Osteoblast (primary cell): ENCODE measurements at regions not wholly inside any gene's neighbourhood (a gene's known extent, or its start where the extent isn't known, plus 50 kb on each side); places are given as distances from the start of the nearest gene placed in this dataset.

Source experiments
- DNase-seq: peaks from one replicate; pipeline ENCODE4 v3.0.0; 2011; ENCODE audit warnings: low spot score, mixed read lengths; ENCODE audit not compliant: insufficient read length; ENCODE audit errors: missing footprints
- H2AFZ ChIP-seq: 2 replicates; pipeline ENCODE4 v1.6.0; 2011; ENCODE audit warnings: mild to moderate bottlenecking, low read length
- H3K27ac ChIP-seq: 2 replicates; pipeline ENCODE4 v1.5.1; 2011; ENCODE audit warnings: mild to moderate bottlenecking, low read depth, low read length, moderate library complexity
- H3K27me3 ChIP-seq: 2 replicates; pipeline ENCODE4 v1.6.0; 2012; ENCODE audit warnings: mild to moderate bottlenecking, control low read depth, inconsistent platforms, low read length, moderate library complexity; ENCODE audit not compliant: insufficient read depth
- H3K36me3 ChIP-seq: 2 replicates; pipeline ENCODE4 v1.5.1; 2011; ENCODE audit warnings: mild to moderate bottlenecking, low read length, control low read depth, moderate library complexity; ENCODE audit not compliant: insufficient read depth
- H3K4me1 ChIP-seq: 2 replicates; pipeline ENCODE4 v1.5.1; 2011; ENCODE audit warnings: mild to moderate bottlenecking, low read length, control low read depth, moderate library complexity; ENCODE audit not compliant: insufficient read depth
- H3K4me2 ChIP-seq: 2 replicates; pipeline ENCODE4 v1.6.0; 2011; ENCODE audit warnings: mild to moderate bottlenecking, low read length; ENCODE audit not compliant: insufficient read depth
- H3K4me3 ChIP-seq: fragments of 200-600 bp; sonication (generic); 3 replicates; pipeline ENCODE4 v1.5.1; 2012; ENCODE audit warnings: mild to moderate bottlenecking, low read length, inconsistent platforms; ENCODE audit not compliant: insufficient read depth
- H3K79me2 ChIP-seq: 2 replicates; pipeline ENCODE4 v1.6.0; 2012; ENCODE audit warnings: mild to moderate bottlenecking, low read length, control low read depth, inconsistent platforms; ENCODE audit not compliant: insufficient read depth
- H3K9me3 ChIP-seq: 2 replicates; pipeline ENCODE4 v1.5.1; 2011; ENCODE audit warnings: low read depth, low read length, control low read depth
- H4K20me1 ChIP-seq: 2 replicates; pipeline ENCODE4 v1.6.0; 2012; ENCODE audit warnings: mild to moderate bottlenecking, low read length, control low read depth; ENCODE audit not compliant: insufficient read depth
- CTCF ChIP-seq: IDR thresholded peaks from 2 replicates; pipeline ENCODE4 v1.5.1; 2011; ENCODE audit warnings: mild to moderate bottlenecking, low read depth, low read length, moderate library complexity; ENCODE audit errors: extremely low read depth

DNA sequence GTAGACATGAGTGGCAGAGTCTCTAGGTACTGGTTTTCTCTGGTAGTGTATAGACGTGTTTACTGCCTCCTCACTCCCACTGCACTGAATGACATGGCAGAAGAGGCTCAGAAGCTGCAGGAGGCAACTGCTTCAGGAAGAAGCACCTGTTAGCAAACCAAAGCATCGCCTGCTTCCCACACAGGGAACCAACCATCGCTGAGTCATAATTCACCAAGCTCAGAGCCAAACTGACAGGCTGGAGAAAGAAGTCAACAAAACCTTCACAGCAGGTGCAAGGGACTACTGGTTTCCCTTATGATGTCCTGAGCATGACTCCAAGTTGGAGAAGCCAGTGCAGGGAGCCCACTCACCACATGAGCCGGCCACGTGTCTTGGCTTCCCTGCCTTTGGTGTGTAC, 69.8 kb downstream of the KCTD12 start:
- H2AFZ ChIP-seq, result no peak overlapping the region
- no peak for DNase-seq
- no peaks in the 10 kb centered on the region for H3K9me3 ChIP-seq
- H4K20me1 ChIP-seq, result no peaks in the 10 kb centered on the region
- no peaks in the 10 kb centered on the region for H3K79me2 ChIP-seq
- H3K4me1 ChIP-seq, result no peaks in the 10 kb centered on the region
- H3K36me3 ChIP-seq, result no peaks in the 10 kb centered on the region
- no peak overlapping the region for H3K4me3 ChIP-seq
- no peak overlapping the region for H3K27ac ChIP-seq
- TF ChIP-seq CTCF, result no peak
- H3K4me2 ChIP-seq, result no peak overlapping the region
- H3K27me3 ChIP-seq, result peaks cover 12% of the 10 kb centered on the region

DNA sequence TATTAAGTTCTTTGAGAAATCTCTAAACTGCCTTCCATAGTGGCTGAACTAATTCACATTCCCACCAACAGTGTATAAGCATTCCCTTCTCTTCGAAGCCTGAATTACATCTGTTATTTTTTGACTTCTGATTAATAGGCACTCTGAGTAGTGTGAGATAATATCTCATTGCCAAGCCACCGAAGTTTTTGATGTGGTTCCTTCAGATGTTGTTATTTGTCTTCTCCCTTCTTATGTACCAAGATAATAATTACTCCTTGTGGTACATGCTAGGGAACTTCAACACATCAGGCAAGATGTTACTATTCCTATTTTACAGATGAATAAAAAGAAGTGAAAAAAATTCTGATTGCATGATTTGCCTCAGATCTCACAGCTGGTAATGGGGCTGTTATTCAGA, 70.9 kb downstream of the KCTD12 start:
- H3K9me3 ChIP-seq, result no peaks in the 10 kb centered on the region
- no peaks in the 10 kb centered on the region for H3K4me1 ChIP-seq
- H3K79me2 ChIP-seq, result no peaks in the 10 kb centered on the region
- H4K20me1 ChIP-seq, result no peaks in the 10 kb centered on the region
- H3K27ac ChIP-seq, result no peak overlapping the region
- no peak for DNase-seq
- H3K4me3 ChIP-seq, result no peak overlapping the region
- no peak overlapping the region for H2AFZ ChIP-seq
- no peak overlapping the region for H3K4me2 ChIP-seq
- H3K36me3 ChIP-seq, result no peaks in the 10 kb centered on the region
- peaks cover 12% of the 10 kb centered on the region for H3K27me3 ChIP-seq
- TF ChIP-seq CTCF, result no peak

DNA sequence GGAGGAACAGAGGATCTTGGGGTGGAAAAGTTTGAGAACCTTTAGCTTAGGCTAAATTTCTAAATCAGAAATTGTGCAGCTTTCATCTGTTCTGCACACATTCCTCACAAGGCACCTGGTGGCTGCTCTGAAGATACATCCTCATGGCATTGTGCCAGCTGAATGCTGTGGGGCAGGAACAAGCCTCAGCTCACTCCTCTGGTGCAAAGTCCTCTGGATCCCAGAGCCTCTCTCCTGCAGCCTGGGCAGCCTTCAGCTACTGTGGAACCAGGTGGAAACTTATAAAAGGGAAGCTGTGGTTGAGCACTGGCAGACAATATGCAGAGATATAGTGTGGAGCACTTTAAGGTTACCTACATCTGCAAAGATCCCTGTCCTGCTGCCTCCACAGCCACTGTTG, 72.3 kb downstream of the KCTD12 start:
- no peak overlapping the region for H3K4me3 ChIP-seq
- DNase-seq, result no peak
- H3K4me2 ChIP-seq, result no peak overlapping the region
- H2AFZ ChIP-seq, result no peak overlapping the region
- H3K4me1 ChIP-seq, result peaks cover 5% of the 10 kb centered on the region
- H3K79me2 ChIP-seq, result no peaks in the 10 kb centered on the region
- no peaks in the 10 kb centered on the region for H3K36me3 ChIP-seq
- H3K9me3 ChIP-seq, result no peaks in the 10 kb centered on the region
- no peaks in the 10 kb centered on the region for H4K20me1 ChIP-seq
- H3K27me3 ChIP-seq, result peaks cover 12% of the 10 kb centered on the region
- no peak for TF ChIP-seq CTCF
- no peak overlapping the region for H3K27ac ChIP-seq

GRCh38 chr13:76813000-76813691, 73.1 kb downstream of the KCTD12 start:
- Histone ChIP-seq H3K36me3 (no peaks in the 10 kb centered on the region), H3K27me3 (peaks cover 12% of the 10 kb centered on the region), H3K4me3 (no peak overlapping the region), H4K20me1 (no peaks in the 10 kb centered on the region), H3K4me1 (peaks cover 5% of the 10 kb centered on the region), H3K79me2 (no peaks in the 10 kb centered on the region), H2AFZ (no peak overlapping the region), H3K9me3 (no peaks in the 10 kb centered on the region), H3K27ac (no peak overlapping the region), H3K4me2 (no peak overlapping the region)
- DNase-seq, result no peak
- TF ChIP-seq CTCF, result no peak
